Ureter (tissue), 1 donor: ENCODE measurements at regions not wholly inside any gene's neighbourhood (a gene's known extent, or its start where the extent isn't known, plus 50 kb on each side); places are given as distances from the start of the nearest gene placed in this dataset.
"Not testable (repeated sequence)": the region's sequence is repeated elsewhere in the genome, so short reads cannot be mapped to it uniquely, and the experiment has no call there.

Experiments
- DNase-seq: peaks from one replicate; pipeline ENCODE4 v3.0.0-alpha.2; 2020; ENCODE audit warnings: low spot score
- donor health status: DM: yes; HTN: yes; CAD: no.

- no peak for DNase-seq
These were observed 770.4 kb upstream of the SEMA6D start for GRCh38 chr15:46946953-46947352.

GRCh38 chr15:46955576-46955975 lies 761.7 kb upstream of the SEMA6D start:
- DNase-seq, result no peak

GRCh38 chr15:46956456-46956855 lies 760.8 kb upstream of the SEMA6D start:
- DNase-seq, result no peak

- no peak for DNase-seq
These were observed 760.4 kb upstream of the SEMA6D start for GRCh38 chr15:46956881-46957280.

- no peak for DNase-seq
These were observed 756.7 kb upstream of the SEMA6D start for GRCh38 chr15:46960581-46960980.

GRCh38 chr15:46961795-46962194 lies 755.5 kb upstream of the SEMA6D start:
- no peak for DNase-seq

GRCh38 chr15:46988055-46988454 lies 729.2 kb upstream of the SEMA6D start:
- DNase-seq, result not testable (repeated sequence)

GRCh38 chr15:46996359-46996758 lies 720.9 kb upstream of the SEMA6D start:
- no peak for DNase-seq

- DNase-seq, result no peak
These were observed 719.8 kb upstream of the SEMA6D start for GRCh38 chr15:46997501-46997900.

- DNase-seq, result no peak
These were observed 713.7 kb upstream of the SEMA6D start for GRCh38 chr15:47003568-47003967.

GRCh38 chr15:47013446-47013845 lies 703.9 kb upstream of the SEMA6D start:
- DNase-seq, result no peak

GRCh38 chr15:47027322-47027946 lies 689.9 kb upstream of the SEMA6D start:
- no peak for DNase-seq

- no peak for DNase-seq
These were observed 681.6 kb upstream of the SEMA6D start for GRCh38 chr15:47035475-47036406.

- no peak for DNase-seq
These were observed 680.3 kb upstream of the SEMA6D start for GRCh38 chr15:47037003-47037402.

- no peak for DNase-seq
These were observed 678.1 kb upstream of the SEMA6D start for GRCh38 chr15:47039225-47039624.

GRCh38 chr15:47041301-47041700 lies 676.0 kb upstream of the SEMA6D start:
- DNase-seq, result no peak

GRCh38 chr15:47047981-47048380 lies 669.3 kb upstream of the SEMA6D start:
- not testable (repeated sequence) for DNase-seq

- no peak for DNase-seq
These were observed 650.9 kb upstream of the SEMA6D start for GRCh38 chr15:47066392-47066791.

GRCh38 chr15:47077846-47078245 lies 639.5 kb upstream of the SEMA6D start:
- not testable (repeated sequence) for DNase-seq

- no peak for DNase-seq
These were observed 621.5 kb upstream of the SEMA6D start for GRCh38 chr15:47095833-47096232.

- DNase-seq, result not testable (repeated sequence)
These were observed 618.8 kb upstream of the SEMA6D start for GRCh38 chr15:47098526-47098925.

- not testable (repeated sequence) for DNase-seq
These were observed 617.5 kb upstream of the SEMA6D start for GRCh38 chr15:47099801-47100200.

GRCh38 chr15:47108800-47109199 lies 608.5 kb upstream of the SEMA6D start:
- not testable (repeated sequence) for DNase-seq
